GM21367 (cell line): ENCODE measurements at regions not wholly inside any gene's neighbourhood (a gene's known extent, or its start where the extent isn't known, plus 50 kb on each side); places are given as distances from the start of the nearest gene placed in this dataset.

Source experiments
- ATAC-seq: cut with Tn5 transposase; IDR thresholded peaks from one replicate; pipeline ENCODE4 v1.9.1; 2021; ENCODE audit not compliant: unreplicated experiment

DNA sequence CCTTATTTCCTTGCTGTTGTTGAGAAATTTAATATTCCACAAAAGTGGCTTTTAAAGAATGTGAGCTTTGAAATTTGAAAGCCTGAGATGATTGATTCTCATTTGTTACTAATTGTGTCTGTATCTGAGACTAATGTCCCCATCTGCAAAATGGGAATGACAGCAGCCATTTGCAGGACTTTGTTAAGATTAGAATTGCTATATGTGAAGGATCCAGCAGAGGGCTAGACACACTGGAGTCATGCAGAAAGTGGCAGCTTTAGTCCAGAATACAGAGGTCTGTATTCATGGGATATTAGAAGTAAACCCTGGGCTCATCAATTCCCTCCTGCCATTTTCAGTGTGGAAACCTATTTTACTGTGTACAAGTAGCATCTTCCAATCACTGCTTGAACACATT lies 296.5 kb upstream of the GYPC start:
- peak; percentile 63 for ATAC-seq

DNA sequence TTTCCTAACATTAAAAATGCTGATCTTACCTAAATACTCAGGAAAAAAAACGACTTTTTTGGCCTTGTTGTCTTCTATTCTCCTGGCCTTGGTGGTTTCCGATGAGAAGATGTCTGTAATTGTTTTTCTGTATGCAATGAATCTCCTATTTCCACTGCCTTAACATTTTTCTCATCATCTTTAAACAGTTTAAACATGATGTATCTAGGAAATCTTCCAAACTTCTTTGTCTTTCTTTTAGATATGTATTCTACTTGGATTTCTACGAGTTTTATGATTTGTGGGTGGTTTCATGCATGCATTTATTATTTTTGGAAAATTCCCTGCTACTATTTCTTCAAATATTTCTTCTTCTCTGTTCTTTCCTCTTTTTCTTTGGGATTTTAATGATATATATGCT lies 288.6 kb upstream of the GYPC start:
- no peak for ATAC-seq

DNA sequence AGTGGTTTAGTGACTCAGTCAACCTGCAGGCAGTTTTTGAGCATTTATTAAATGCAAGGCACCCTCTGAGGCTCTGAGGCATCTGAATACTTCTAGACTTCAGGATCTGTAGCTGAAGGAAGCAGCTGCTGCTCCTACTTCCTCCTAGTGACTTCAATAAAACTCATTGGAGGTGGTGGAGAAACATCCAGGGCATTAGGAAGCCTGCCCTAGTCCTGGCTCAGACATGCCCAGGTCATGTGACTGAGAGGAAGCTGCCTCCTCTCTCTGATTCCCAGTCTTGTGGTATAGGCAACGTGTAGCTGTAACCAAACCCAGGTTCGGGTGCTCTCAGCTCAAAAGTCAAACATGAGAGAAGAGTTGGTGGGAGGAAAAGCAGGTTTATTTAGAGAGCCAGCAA lies 287.2 kb upstream of the GYPC start:
- ATAC-seq = no peak

DNA sequence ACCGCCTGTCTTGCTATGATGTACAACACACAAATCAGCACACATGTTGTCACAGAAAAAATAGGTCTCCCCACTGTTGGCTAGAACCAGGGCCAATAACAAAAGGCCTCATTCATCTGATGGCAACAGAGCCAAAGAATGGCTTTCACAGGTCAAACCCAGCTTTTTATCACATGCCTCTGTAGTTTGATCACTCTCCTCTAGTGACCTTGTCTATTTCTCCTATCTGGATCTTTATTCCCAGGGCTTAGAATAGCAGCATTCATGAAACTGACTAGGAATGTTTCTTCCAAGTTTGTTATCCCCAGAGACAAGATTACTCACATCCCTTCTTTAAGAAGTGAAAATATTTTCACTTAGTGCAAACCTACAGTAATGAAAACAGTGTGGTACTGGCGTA lies 285.8 kb upstream of the GYPC start:
- ATAC-seq = no peak

DNA sequence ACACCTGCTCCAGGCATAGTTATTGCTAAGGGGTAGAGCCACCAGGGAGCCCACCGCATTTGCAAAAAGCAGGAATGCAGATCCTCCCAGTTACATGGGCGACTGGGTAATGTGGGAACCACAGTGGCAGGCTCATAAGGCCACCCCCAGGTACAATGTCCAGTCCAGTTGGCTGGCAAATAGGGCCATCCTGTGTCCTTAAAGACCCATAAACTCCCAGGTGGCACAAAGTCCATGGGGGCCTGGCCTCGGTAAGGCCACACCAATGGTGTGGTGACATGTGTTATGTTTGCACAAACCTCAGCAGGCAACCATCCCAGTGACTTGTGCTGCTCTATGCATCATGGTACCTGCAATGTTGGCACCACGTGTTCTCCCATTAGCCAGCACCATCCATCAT lies 283.6 kb upstream of the GYPC start:
- ATAC-seq = no peak

DNA sequence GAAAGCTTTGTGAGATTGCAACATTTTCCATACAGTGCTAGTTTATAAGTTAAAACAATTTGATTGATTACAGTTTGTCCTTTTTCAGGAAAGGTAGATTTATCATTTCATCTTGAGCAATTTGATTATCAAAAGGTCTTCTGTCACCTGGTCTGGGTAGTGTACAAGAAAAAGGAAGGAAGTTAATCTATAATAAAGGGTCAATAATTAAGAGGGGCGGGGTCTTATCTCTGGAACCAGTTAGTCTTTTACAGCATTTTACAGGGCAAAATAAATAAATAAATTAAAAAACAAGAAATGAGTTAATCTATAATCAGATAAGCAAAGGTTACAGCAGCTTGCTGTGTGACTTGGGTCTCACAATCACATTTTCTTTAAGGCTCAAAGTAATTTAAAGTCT lies 277.8 kb upstream of the GYPC start:
- no peak for ATAC-seq

DNA sequence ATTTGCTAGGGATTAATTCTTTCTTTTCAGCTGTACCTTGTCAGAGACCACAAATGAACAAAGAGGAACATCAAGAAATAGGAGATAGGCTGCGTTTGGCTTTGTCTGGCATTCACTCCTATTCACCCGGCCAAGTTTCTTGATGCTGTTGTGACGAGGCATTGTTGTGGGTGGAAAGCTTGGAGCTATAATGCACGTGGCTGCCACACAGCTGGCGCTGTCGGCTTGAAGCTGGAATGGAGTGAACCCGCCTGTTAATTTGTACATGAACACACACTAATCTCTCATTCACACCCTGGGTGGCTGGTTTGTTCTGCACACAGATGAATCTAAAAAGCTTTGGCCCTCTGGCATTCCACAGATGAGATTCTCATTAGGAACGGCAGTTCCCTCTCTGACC lies 274.9 kb upstream of the GYPC start:
- no peak for ATAC-seq

DNA sequence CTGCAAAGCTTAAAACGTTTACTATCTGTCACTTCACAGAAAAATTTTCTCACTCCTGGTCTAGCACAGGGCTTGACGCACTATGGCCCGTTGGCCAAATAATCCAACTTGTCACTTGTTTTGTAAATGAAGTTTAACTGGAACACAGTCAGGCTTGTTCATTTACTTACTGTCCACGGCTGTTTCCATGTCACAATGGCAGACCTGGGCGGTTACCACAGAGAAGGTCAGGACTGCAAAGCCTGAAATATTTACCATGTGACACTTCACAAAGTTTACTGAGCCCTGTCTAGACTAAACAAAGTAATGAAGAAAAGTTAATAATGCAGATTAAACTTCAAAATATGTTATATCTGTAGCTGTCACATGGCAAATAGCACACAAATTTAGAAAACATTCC lies 273.0 kb upstream of the GYPC start:
- no peak for ATAC-seq

DNA sequence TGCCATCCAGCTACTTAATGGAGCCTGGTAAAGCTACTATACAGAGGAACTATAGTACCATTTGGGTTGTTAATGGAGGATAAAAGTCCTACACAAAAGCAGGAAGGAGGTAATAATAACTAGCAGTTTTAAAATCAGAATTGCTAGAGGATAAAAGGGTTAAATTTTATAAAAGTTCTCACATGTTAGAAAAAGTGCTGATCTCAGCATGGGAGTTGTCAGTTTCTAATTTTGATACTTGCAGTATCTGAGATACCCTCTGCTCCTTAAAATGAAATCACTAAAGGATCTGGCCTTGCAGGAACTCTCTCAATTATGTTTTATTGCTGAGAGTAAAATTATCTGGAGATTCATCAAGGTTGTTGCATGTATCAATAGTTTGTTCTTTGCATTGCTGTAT lies 272.2 kb upstream of the GYPC start:
- ATAC-seq = no peak

DNA sequence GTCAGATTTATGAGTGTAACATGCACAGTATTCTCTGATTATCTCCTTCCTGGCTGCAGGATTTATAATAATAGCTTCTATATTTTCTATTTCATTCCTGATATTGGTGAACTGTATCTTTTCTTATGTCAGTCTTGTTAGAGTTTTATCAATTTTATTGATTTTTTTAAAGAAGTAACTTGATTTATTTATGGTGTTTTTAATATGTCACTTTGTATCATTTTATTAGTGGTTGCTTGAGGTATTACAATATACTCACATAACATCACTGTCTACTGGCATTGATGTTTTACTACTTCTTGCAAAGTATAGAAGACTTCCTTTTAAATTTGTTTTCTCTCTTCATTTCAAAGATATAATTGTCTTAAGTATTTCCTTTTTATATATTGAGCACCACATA lies 270.5 kb upstream of the GYPC start:
- ATAC-seq = no peak

DNA sequence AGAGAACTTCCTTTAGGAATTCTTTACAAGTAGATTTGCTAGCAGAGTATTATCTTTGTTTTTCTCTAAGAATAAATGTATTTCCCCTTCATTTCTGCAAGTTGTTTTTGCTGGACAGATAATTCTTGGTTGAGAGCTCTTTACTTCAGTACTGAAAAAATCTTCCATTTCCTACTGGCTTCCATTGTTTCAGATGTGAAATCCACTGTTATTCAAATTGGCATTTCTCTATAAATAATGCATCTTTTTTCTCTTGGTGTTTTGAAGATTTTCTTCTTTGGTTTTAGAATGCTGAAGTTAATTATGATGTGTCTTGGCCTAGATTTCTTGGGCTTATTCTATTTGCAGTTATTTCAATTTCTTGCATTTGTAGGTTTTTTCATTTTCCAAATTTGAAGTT lies 270.0 kb upstream of the GYPC start:
- ATAC-seq = no peak

DNA sequence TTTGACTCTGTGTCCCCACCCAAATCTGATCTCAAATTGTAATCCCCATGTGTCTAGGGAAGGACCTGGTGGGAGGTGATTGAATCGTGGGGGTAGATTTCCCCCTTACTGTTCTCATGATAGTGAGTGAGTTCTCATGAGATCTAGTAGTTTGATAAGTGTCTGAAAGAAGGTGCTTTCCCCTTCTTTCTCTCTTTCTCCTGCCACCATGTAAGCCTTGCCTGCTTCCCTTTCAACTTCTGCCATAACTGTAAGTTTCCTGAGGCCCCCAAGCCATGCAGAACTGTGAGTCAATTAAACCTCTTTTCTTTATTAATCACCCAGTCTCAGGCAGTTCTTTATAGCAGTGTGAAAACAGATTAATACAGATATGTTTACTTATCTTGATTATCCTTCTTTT lies 266.5 kb upstream of the GYPC start:
- ATAC-seq = no peak

DNA sequence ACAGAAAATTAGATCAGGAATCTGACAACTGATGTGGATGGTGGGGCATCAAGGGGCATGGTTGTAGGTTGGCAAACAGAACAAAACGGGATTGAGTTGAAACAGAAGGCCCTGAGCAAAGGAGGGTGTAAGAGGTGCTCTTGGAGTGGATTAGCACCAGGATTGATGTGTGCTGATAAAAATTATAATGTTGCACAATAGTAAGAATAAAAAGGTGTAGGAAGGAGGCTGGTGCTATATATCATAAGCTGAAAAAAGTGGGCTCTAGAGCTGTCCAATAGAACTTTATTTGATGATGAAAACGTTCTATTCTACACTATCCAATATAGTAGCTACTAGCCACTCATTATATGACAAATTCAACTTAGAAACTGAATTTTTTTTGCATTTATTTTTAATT lies 263.1 kb upstream of the GYPC start:
- ATAC-seq = no peak

DNA sequence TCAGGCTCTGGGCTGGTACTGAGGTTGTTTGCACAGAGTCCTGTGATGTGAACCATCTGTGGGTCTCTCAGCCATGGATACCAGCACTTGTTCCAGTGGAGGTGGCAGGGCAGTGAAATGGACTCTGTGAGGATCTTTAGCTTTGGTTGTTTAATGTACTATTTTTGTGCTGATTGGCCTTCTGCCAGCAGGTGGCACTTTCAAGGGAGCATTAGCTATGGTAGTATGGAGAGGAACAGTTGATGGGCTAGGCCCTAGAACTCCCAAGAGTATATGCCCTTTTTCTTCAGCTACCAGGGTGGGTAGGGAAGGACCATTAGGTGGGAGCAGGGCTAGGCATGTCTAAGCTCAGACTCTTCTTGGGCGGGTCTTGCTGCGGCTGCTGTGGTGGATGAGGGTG lies 257.0 kb upstream of the GYPC start:
- no peak for ATAC-seq

DNA sequence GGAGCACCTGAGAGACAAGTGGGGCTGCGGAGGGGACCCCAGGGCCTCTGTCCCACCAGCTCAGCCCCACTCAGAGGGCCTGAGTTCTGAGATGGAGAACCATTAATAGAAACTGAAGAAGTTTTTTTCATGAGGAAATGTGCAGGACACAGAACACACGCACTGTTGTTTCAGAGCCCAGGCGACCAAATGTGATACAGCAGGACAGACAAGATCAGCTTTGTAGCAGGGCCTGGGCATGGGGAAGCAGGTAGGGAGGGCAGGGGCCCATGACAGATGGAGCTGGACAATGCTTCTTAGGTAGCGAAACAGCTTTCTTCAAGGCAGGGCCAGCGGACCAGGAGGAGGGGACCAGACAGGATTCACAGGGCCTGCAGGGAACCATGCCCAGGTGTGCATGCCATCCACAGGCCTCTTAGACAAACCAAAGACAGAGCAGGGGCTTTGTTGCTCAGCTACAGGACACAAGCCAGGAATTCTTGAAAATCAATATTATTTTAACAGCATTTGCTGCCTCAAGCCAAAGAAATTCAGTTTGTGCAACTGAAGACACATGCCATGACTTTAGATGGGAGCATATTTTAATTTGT lies 252.8 kb upstream of the GYPC start:
- no peak for ATAC-seq

DNA sequence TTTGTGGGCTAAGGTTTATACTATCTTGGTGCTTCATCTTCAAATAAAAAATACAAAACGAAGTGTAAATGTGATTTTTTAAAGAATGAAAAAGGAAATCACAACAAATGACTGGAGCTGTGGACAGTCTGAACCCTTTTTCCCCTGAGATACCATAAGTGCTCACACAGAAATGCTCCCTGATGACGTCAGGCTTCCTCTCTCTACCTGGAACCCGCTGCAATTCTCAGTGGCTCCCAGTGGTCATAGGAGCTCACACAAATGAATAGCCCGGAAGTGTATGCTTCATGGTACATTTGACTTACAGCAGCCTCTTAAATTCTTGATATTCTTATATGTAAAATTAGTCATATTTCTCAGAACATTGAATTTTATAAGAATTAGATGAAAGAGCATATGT lies 249.7 kb upstream of the GYPC start:
- ATAC-seq = no peak

DNA sequence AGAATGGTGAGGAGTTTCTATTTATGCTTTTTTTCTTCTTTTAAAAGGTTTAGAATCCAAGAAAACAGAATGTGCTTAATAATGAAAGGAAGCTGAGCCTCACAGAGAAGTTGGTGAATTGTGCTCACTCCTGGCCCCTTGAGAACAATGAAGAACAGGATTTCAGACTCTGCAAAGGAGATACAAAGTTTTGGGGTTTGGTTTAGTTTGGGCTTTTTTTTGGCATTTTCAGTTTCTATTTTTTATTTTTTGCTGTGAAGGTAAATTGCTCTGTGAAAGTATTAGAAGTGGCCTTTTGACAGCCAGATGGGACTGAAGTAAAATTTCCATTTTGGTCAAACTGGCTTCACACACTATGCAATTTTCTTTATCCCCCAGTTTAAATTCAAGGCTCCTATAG lies 247.3 kb upstream of the GYPC start:
- no peak for ATAC-seq

DNA sequence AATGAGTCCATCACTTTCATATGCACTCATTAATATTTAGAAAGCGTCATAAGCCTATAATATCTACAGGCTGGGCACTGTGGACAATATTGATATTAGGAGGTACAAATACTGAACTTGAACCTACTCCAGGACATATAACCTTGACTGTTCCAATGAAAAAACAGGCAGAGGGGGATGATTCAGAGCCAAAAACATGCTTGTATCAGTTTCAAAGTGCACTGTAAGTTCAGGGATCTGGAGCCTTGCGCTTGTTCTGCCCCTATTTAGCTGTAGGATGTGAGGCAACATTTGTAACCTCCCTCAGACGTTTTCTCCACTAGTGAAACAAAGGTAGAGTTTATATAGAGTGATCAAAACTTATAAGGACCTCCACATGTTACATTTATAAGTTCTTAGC lies 246.1 kb upstream of the GYPC start:
- ATAC-seq = no peak

DNA sequence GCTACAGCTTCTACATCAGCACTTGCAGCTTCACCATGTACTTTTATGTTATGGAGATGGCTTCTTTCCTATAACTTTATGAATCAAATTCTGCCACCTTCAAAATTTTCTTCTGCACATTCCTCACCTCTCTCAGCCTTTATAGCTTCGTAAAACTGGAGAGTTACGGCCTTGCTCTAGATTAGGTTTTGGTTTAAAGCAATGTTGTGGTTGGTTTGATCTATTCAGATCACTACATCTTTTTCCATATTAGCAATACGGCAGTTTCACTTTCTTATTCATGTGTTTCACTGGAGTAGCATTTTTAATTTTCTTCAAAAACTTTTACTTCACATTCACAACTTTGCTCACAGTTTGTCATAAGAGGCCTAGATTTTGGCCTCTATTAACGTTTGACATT lies 242.9 kb upstream of the GYPC start:
- peak; percentile 55 for ATAC-seq

DNA sequence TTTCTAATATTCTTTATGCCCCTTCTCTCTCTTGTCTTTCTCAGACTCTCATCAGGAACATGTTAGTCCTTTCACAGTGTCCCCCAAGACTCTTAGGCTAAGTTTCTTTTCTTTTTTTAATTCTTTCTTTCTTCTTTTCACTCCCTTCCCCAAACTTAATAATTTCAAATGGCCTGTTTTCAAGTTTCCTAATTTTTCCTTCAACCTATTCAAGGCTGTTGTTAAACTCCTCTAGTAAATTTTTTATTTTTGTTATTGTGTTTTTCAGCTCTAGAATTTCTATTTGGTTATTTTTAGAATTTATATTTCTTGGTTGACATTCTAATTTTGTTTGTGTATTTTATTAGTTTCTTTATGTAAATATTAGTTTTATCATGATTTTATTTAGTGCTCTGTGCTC lies 236.6 kb upstream of the GYPC start:
- no peak for ATAC-seq

DNA sequence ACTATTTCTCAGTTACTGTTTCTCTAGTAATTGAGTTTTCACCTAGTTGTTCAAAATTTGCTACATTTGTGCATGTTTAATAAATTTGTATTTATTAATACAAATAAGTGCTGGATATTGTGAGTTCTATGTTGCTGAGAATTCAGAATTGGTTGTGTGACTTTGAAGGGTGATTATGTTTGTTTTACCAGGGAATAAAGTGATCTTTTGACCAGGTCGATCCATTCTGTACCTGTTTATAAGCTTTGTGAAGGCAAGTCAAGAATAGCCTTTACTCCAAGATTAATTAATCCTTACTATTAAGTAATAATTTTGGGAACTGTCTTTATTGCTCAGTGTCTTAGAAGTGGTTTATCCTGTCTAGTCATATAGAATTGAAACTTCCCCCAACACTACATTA lies 230.0 kb upstream of the GYPC start:
- ATAC-seq = no peak

DNA sequence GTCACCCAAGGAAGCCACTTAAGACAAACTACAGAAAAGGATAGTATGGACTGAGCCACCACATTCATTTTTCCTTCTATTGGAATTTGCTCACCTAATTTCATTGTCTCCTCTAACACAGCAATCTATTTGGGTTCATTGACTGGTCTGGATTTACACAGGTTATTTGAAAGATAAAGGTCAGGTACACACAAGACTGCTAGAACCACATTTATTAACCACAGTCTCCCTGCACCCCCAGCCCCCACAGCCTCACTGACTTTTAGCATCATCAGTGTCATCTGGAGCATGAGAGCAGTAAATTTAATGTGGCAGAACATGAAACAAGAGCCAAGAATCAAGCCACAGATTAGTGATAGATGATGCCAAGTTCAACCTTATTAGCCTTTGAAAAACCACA lies 226.9 kb upstream of the GYPC start:
- no peak for ATAC-seq

DNA sequence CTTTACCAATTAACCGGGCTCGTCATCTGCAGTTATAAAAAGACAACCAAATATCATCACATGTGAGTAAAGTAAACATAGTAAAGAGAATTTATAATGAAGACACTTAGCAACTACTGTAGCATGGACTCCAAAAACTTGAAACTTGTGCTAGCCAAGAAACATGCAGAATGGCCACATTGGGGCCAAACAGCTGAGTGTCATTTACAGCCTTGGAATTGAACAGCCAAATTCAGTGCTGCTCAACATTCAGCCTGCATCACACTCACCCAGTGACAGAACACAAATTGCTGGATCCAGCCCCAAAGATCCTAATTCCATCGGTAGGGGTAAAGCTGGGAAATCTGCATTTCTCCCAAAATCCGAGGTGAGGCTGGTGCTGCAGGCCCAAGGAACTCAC lies 224.8 kb upstream of the GYPC start:
- ATAC-seq = no peak

DNA sequence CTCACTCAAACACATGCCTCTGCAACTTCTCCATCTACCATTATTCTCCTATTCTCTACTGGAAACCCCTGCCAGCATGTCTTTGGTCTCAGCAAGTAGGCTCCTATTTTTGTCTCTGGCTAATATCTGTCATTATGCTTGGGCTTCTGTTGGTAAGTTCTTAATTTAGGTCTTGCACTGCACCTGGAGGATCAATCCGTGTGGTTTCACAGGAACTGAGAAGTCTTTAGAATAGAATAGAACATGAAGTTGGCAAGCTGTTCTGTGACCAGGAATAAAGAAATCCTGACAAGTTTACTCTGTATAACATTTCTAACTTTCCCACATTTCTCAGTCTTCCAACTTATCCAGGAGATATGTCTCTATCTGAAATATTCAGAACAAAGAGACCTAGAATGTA lies 219.5 kb upstream of the GYPC start:
- ATAC-seq = no peak
